WTC11 (cell line): ENCODE measurements at regions not wholly inside any gene's neighbourhood (a gene's known extent, or its start where the extent isn't known, plus 50 kb on each side); places are given as distances from the start of the nearest gene placed in this dataset.

Experiments used
- ATAC-seq: fragments of 200-7000 bp; cut with Tn5 transposase; 2 replicates; pipeline ENCODE4 v1.10.0; 2021; ENCODE audit warnings: mild to moderate bottlenecking, moderate library complexity
- CTCF ChIA-PET: fragments of 300-600 bp; sonication (Branson Sonifier 250); formaldehyde crosslinking; loops from one replicate; lab custom pipeline; 2021; ENCODE audit warnings: antibody characterized with exemption; lab: Charles Lee
- POLR2A ChIA-PET: fragments of 350-600 bp; sonication (Branson Sonifier 250); formaldehyde crosslinking; loops from one replicate; lab custom pipeline; 2021; ENCODE audit warnings: antibody characterized with exemption; lab: Charles Lee
- DNase-seq: peaks from one replicate; pipeline ENCODE4 v3.0.0; 2021; ENCODE audit warnings: low spot score
- H3K27ac Mint-ChIP-seq: 2 replicates; pipeline ENCODE4 v1.8.0; 2021; ENCODE audit warnings: mixed read lengths
- H3K27me3 Mint-ChIP-seq: 2 replicates; pipeline ENCODE4 v1.8.0; 2021; ENCODE audit warnings: low read depth, mild to moderate bottlenecking, moderate library complexity, mixed read lengths
- H3K36me3 Mint-ChIP-seq: 2 replicates; pipeline ENCODE4 v1.8.0; 2021; ENCODE audit warnings: mixed read lengths
- H3K4me1 Mint-ChIP-seq: 2 replicates; pipeline ENCODE4 v1.8.0; 2022; ENCODE audit warnings: mixed read lengths
- H3K4me3 Mint-ChIP-seq: 2 replicates; pipeline ENCODE4 v1.8.0; 2021; ENCODE audit warnings: mild to moderate bottlenecking, moderate library complexity, mixed read lengths
- H3K9me3 Mint-ChIP-seq: 2 replicates; pipeline ENCODE4 v1.8.0; 2021; ENCODE audit warnings: mixed read lengths
- ARID4B ChIP-seq: sonication (generic); formaldehyde crosslinking; IDR thresholded peaks from 2 replicates; pipeline ENCODE4 v1.8.0; 2023; ENCODE audit warnings: missing genetic modification reagents, mild to moderate bottlenecking, borderline replicate concordance
- CBFB ChIP-seq: sonication (generic); formaldehyde crosslinking; IDR thresholded peaks from 2 replicates; pipeline ENCODE4 v1.8.1; 2022; ENCODE audit warnings: mild to moderate bottlenecking, low read depth, missing genetic modification reagents
- CREM ChIP-seq: sonication (generic); formaldehyde crosslinking; IDR thresholded peaks from 2 replicates; pipeline ENCODE4 v1.8.1; 2022; ENCODE audit warnings: mild to moderate bottlenecking, missing genetic modification reagents, moderate library complexity
- ELF4 ChIP-seq: sonication (generic); formaldehyde crosslinking; IDR thresholded peaks from 2 replicates; pipeline ENCODE4 v1.8.1; 2022; ENCODE audit warnings: low read depth, mild to moderate bottlenecking, moderate library complexity, missing genetic modification reagents
- FOXP1 ChIP-seq: sonication (generic); formaldehyde crosslinking; IDR thresholded peaks from 2 replicates; pipeline ENCODE4 v1.8.0; 2022; ENCODE audit warnings: missing genetic modification reagents, mild to moderate bottlenecking, moderate library complexity, borderline replicate concordance
- GTF2I ChIP-seq: fragments of 250-450 bp; sonication (Bioruptor Pico); conservative IDR thresholded peaks from 2 replicates; pipeline ENCODE4 v1.4.0; 2021; ENCODE audit warnings: mild to moderate bottlenecking
- HMGA2 ChIP-seq: fragments of 250-450 bp; sonication (Bioruptor Pico); IDR thresholded peaks from 2 replicates; pipeline ENCODE4 v1.4.0; 2021; ENCODE audit warnings: mild to moderate bottlenecking, moderate library complexity
- IRF2 ChIP-seq: sonication (generic); formaldehyde crosslinking; IDR thresholded peaks from 2 replicates; pipeline ENCODE4 v1.8.0; 2022; ENCODE audit warnings: low read depth, missing genetic modification reagents, borderline replicate concordance
- MXD4 ChIP-seq: fragments of 250-450 bp; sonication (Bioruptor Pico); IDR thresholded peaks from 2 replicates; pipeline ENCODE4 v1.8.0; 2021; ENCODE audit warnings: mild to moderate bottlenecking, moderate library complexity, borderline replicate concordance
- NFYB ChIP-seq: sonication (generic); formaldehyde crosslinking; conservative IDR thresholded peaks from 2 replicates; pipeline ENCODE4 v1.8.0; 2022; ENCODE audit warnings: low read depth, missing genetic modification reagents
- NR1H2 ChIP-seq: sonication (generic); formaldehyde crosslinking; IDR thresholded peaks from 2 replicates; pipeline ENCODE4 v1.9.0; 2021; ENCODE audit warnings: mild to moderate bottlenecking, moderate library complexity, missing genetic modification reagents
- NR3C1 ChIP-seq: sonication (generic); formaldehyde crosslinking; conservative IDR thresholded peaks from 2 replicates; pipeline ENCODE4 v1.8.1; 2023; ENCODE audit warnings: low read depth, mild to moderate bottlenecking, missing genetic modification reagents
- PRRX2 ChIP-seq: fragments of 250-450 bp; sonication (Bioruptor Pico); IDR thresholded peaks from 2 replicates; pipeline ENCODE4 v1.8.0; 2021; ENCODE audit warnings: mild to moderate bottlenecking
- RORB ChIP-seq: fragments of 250-450 bp; sonication (Bioruptor Pico); IDR thresholded peaks from 2 replicates; pipeline ENCODE4 v1.9.0; 2021; ENCODE audit warnings: mild to moderate bottlenecking
- SMAD4 ChIP-seq: sonication (generic); formaldehyde crosslinking; IDR thresholded peaks from 2 replicates; pipeline ENCODE4 v1.8.0; 2022; ENCODE audit warnings: mild to moderate bottlenecking, missing genetic modification reagents
- ZNF121 ChIP-seq: sonication (generic); formaldehyde crosslinking; IDR thresholded peaks from 2 replicates; pipeline ENCODE4 v1.8.0; 2023; ENCODE audit warnings: missing genetic modification reagents
- ZNF416 ChIP-seq: fragments of 250-450 bp; sonication (Bioruptor Pico); IDR thresholded peaks from 2 replicates; pipeline ENCODE4 v1.9.0; 2021; ENCODE audit warnings: mild to moderate bottlenecking, inconsistent platforms
- TF ChIP-seq, protein P1 (sequence below): sonication (generic); formaldehyde crosslinking; IDR thresholded peaks from 2 replicates; pipeline ENCODE4 v1.8.1; 2023; ENCODE audit warnings: mild to moderate bottlenecking, missing genetic modification reagents, moderate library complexity
- TF ChIP-seq, protein P2 (sequence below): fragments of 250-450 bp; sonication (Bioruptor Pico); IDR thresholded peaks from 2 replicates; pipeline ENCODE4 v1.9.0; 2021; ENCODE audit warnings: mild to moderate bottlenecking
- TF ChIP-seq, protein P3 (sequence below): sonication (generic); formaldehyde crosslinking; IDR thresholded peaks from 2 replicates; pipeline ENCODE4 v1.8.1; 2022; ENCODE audit warnings: low read depth, missing genetic modification reagents, borderline replicate concordance
- TF ChIP-seq, protein P4 (sequence below): sonication (generic); formaldehyde crosslinking; IDR thresholded peaks from 2 replicates; pipeline ENCODE4 v1.8.0; 2022; ENCODE audit warnings: mild to moderate bottlenecking, missing genetic modification reagents
- TF ChIP-seq, protein P5 (sequence below): sonication (generic); formaldehyde crosslinking; IDR thresholded peaks from 2 replicates; pipeline ENCODE4 v1.8.0; 2022; ENCODE audit warnings: mild to moderate bottlenecking, missing genetic modification reagents

- CTCF ChIA-PET: no interaction called here
- TF ChIP-seq, protein P1, sequence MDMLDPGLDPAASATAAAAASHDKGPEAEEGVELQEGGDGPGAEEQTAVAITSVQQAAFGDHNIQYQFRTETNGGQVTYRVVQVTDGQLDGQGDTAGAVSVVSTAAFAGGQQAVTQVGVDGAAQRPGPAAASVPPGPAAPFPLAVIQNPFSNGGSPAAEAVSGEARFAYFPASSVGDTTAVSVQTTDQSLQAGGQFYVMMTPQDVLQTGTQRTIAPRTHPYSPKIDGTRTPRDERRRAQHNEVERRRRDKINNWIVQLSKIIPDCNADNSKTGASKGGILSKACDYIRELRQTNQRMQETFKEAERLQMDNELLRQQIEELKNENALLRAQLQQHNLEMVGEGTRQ (CRISPR knock-in tag): no peak
- TF ChIP-seq RORB (CRISPR knock-in tag): no peak
- TF ChIP-seq PRRX2 (CRISPR knock-in tag): no peak
- TF ChIP-seq ZNF416 (CRISPR knock-in tag): no peak
- TF ChIP-seq ARID4B (CRISPR knock-in tag): no peak
- TF ChIP-seq FOXP1: no peak
- TF ChIP-seq ELF4 (CRISPR knock-in tag): no peak
- no peak for TF ChIP-seq NFYB (CRISPR knock-in tag)
- Mint-ChIP-seq H3K36me3 (peaks cover 2% of the 10 kb centered on the region; the same call in 1 of the 2 replicates), H3K27me3 (no peaks in the 10 kb centered on the region), H3K9me3 (peaks cover 16% of the 10 kb centered on the region), H3K4me3 (no peak overlapping the region), H3K4me1 (peaks cover 29% of the 10 kb centered on the region), H3K27ac (no peak overlapping the region)
- POLR2A ChIA-PET: no interaction called here
- ATAC-seq (no peak), DNase-seq (no peak)
Observed at GRCh38 chr3:144499001-144499930, 527.6 kb downstream of the DIPK2A start.

- no peak for DNase-seq
- TF ChIP-seq IRF2 (CRISPR knock-in tag) (no peak), PRRX2 (CRISPR knock-in tag) (no peak), MXD4 (CRISPR knock-in tag) (no peak), CREM (CRISPR knock-in tag) (no peak), FOXP1 (no peak), HMGA2 (no peak), SMAD4 (CRISPR knock-in tag) (no peak), NR3C1 (no peak), NR1H2 (no peak), ZNF121 (CRISPR knock-in tag) (no peak), CBFB (CRISPR knock-in tag) (no peak), GTF2I (CRISPR knock-in tag) (no peak)
- TF ChIP-seq, protein P2, sequence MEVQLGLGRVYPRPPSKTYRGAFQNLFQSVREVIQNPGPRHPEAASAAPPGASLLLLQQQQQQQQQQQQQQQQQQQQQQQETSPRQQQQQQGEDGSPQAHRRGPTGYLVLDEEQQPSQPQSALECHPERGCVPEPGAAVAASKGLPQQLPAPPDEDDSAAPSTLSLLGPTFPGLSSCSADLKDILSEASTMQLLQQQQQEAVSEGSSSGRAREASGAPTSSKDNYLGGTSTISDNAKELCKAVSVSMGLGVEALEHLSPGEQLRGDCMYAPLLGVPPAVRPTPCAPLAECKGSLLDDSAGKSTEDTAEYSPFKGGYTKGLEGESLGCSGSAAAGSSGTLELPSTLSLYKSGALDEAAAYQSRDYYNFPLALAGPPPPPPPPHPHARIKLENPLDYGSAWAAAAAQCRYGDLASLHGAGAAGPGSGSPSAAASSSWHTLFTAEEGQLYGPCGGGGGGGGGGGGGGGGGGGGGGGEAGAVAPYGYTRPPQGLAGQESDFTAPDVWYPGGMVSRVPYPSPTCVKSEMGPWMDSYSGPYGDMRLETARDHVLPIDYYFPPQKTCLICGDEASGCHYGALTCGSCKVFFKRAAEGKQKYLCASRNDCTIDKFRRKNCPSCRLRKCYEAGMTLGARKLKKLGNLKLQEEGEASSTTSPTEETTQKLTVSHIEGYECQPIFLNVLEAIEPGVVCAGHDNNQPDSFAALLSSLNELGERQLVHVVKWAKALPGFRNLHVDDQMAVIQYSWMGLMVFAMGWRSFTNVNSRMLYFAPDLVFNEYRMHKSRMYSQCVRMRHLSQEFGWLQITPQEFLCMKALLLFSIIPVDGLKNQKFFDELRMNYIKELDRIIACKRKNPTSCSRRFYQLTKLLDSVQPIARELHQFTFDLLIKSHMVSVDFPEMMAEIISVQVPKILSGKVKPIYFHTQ: no peak
- TF ChIP-seq, protein P3, sequence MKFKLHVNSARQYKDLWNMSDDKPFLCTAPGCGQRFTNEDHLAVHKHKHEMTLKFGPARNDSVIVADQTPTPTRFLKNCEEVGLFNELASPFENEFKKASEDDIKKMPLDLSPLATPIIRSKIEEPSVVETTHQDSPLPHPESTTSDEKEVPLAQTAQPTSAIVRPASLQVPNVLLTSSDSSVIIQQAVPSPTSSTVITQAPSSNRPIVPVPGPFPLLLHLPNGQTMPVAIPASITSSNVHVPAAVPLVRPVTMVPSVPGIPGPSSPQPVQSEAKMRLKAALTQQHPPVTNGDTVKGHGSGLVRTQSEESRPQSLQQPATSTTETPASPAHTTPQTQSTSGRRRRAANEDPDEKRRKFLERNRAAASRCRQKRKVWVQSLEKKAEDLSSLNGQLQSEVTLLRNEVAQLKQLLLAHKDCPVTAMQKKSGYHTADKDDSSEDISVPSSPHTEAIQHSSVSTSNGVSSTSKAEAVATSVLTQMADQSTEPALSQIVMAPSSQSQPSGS (CRISPR knock-in tag): no peak
- TF ChIP-seq, protein P4, sequence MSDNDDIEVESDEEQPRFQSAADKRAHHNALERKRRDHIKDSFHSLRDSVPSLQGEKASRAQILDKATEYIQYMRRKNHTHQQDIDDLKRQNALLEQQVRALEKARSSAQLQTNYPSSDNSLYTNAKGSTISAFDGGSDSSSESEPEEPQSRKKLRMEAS (CRISPR knock-in tag): no peak
- TF ChIP-seq, protein P5, sequence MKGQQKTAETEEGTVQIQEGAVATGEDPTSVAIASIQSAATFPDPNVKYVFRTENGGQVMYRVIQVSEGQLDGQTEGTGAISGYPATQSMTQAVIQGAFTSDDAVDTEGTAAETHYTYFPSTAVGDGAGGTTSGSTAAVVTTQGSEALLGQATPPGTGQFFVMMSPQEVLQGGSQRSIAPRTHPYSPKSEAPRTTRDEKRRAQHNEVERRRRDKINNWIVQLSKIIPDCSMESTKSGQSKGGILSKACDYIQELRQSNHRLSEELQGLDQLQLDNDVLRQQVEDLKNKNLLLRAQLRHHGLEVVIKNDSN (CRISPR knock-in tag): no peak
- Mint-ChIP-seq H3K27me3 (no peaks in the 10 kb centered on the region), H3K9me3 (peaks cover 17% of the 10 kb centered on the region), H3K36me3 (no peaks in the 10 kb centered on the region), H3K4me1 (peaks cover 22% of the 10 kb centered on the region), H3K27ac (no peak overlapping the region), H3K4me3 (no peak overlapping the region)
- ATAC-seq: no peak
- CTCF ChIA-PET: no interaction called here
- POLR2A ChIA-PET: no interaction called here
Observed at GRCh38 chr3:144501467-144501866, 529.8 kb downstream of the DIPK2A start.
